ENCODE measurements at regions not wholly inside any gene's neighbourhood (a gene's known extent, or its start where the extent isn't known, plus 50 kb on each side); places are given as distances from the start of the nearest gene placed in this dataset.

- TF ChIP-seq CTCF (IDR thresholded peaks at IDR 0.05; ENCODE audit: control extremely low read depth, extremely low read depth, low read depth, missing control alignments): no peak
- ChIA-PET CTCF (interaction anchor here (1.4 to 3.7 kb wide), 9 partner anchors 8 to 103 kb away, joined by 3 to 32 read pairs (median 5); no protein-coding TSS in a partner anchor), POLR2A (interaction anchor here (1.3 kb wide), 1 partner anchor 260 kb away, joined by 3 read pairs; the partner anchor contains the start of gene ID2)
- DNase-seq (ENCODE audit: extremely low spot score): no peak
Observed at GRCh38 chr2:8422450-8422800, 259.4 kb upstream of the ID2 start.

- ChIA-PET POLR2A (no interaction called here), CTCF (no interaction called here)
- no peak for DNase-seq (ENCODE audit: extremely low spot score)
- no peak for TF ChIP-seq CTCF (IDR thresholded peaks at IDR 0.05; ENCODE audit: control extremely low read depth, extremely low read depth, low read depth, missing control alignments)
Observed at GRCh38 chr2:8424997-8425900, 256.6 kb upstream of the ID2 start.

- TF ChIP-seq CTCF (IDR thresholded peaks at IDR 0.05; ENCODE audit: control extremely low read depth, extremely low read depth, low read depth, missing control alignments): no peak
- CTCF ChIA-PET: no interaction called here
- POLR2A ChIA-PET: no interaction called here
- DNase-seq (ENCODE audit: extremely low spot score): no peak
Observed at GRCh38 chr2:8426550-8426949, 255.3 kb upstream of the ID2 start.

- DNase-seq (ENCODE audit: extremely low spot score): no peak
- ChIA-PET CTCF (no interaction called here), POLR2A (no interaction called here)
- TF ChIP-seq CTCF (IDR thresholded peaks at IDR 0.05; ENCODE audit: control extremely low read depth, extremely low read depth, low read depth, missing control alignments): no peak
Observed at GRCh38 chr2:8427211-8427610, 254.6 kb upstream of the ID2 start.

- POLR2A ChIA-PET: no interaction called here
- no peak for TF ChIP-seq CTCF (IDR thresholded peaks at IDR 0.05; ENCODE audit: control extremely low read depth, extremely low read depth, low read depth, missing control alignments)
- CTCF ChIA-PET: interaction anchor here (1.7 to 3.2 kb wide), 3 partner anchors 9 to 12 kb away, joined by 6 to 8 read pairs (median 8); no protein-coding TSS in a partner anchor
- DNase-seq (ENCODE audit: extremely low spot score): no peak
Observed at GRCh38 chr2:8430628-8431027, 251.2 kb upstream of the ID2 start.

GRCh38 chr2:8431446-8432125 lies 250.3 kb upstream of the ID2 start:
- DNase-seq (ENCODE audit: extremely low spot score): no peak
- TF ChIP-seq CTCF (IDR thresholded peaks at IDR 0.05; ENCODE audit: control extremely low read depth, extremely low read depth, low read depth, missing control alignments): no peak
- ChIA-PET CTCF (interaction anchor here (1.0 to 3.2 kb wide), 3 partner anchors 8 to 13 kb away, joined by 4 to 8 read pairs (median 6); no protein-coding TSS in a partner anchor), POLR2A (no interaction called here)
